GM18861 (cell line): ENCODE measurements at regions not wholly inside any gene's neighbourhood (a gene's known extent, or its start where the extent isn't known, plus 50 kb on each side); places are given as distances from the start of the nearest gene placed in this dataset.

Experiments
- ATAC-seq: cut with Tn5 transposase; IDR thresholded peaks from one replicate; pipeline ENCODE4 v1.9.1; 2021; ENCODE audit not compliant: unreplicated experiment

DNA sequence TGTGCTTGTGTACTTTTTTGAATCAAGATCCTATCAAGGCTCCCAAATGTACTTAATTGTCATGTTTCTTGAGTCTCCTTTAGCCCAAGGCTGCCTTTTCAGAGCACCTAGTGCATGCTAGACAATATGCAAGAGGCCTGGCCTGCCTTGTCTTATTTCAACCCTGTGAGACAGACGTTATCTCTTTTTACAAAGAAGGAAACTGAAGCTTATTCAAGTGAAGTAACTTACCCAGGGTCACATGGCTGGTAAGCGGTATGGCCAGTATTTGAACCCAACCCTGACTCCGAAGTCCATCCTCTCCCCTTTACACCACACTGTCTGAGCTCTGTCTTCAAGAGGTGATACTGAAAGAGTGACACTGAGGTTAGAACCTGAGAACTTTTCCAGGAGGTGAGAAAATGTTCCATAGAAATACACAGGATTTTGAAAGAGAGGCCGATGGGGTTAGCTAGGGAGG, 505.1 kb downstream of the FOXO1 start:
- ATAC-seq: no peak

DNA sequence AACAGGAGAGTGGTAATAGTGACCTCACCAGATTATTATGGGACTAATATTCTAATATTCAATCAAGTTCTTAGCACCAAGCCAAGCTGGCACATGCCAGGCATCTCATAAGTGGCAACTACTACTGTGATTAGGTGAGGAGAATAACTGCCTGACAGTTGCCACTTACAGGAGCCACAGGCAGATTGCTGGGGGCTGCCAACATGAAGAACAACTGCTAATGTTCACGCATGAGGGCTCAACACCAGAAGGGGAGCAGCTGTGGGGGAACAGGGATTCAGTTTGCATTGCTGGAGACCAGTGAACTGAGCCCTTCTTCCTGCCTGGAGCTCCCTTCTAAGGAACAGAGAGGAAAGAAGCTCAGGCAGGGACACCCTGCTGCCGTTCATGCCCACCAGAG, 504.5 kb downstream of the FOXO1 start:
- no peak for ATAC-seq

DNA sequence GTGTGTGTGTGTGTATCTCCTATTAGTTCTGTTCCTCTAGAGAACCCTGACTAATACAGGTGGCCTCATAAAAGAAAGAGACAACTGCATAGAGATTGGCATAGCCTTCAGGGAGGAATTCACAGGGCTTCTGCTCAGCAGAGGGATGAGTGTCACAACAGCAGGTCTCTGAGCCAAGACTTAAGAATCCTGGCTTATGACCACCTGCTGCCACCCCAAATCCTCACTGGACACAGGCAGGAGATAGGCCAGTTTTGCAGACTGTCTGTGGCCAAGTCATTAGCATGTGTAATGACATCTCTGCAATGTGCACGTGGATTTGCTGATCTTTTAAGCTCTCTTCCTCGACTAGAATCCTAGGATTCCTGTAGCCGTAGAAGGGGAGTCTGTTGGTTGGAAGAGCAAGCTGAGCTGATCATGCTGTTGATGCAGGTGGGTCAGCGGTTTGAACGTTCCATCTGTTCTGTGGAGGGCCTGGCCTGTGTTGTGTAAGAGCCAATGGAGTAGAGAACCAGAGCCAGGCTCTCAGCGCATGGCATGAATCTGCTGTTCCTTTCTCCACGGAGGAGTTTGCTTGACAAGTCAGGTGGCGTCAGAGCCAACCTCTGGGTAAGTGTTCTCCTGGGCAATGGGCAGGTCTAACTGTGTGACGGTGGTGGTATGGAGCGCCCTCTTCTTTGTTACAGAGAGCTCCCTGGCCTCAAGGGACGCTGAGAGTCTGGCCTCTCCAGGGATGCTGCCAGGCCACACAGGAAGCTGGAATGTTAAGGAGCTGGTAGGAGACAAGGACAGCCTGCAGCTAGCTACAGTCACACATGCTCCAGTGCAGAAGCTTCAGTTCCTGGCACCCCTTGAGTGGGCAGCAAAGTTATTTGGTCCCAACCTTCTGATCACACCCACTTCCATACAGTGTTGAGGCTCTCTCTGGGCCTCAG, 503.1 kb downstream of the FOXO1 start:
- no peak for ATAC-seq

DNA sequence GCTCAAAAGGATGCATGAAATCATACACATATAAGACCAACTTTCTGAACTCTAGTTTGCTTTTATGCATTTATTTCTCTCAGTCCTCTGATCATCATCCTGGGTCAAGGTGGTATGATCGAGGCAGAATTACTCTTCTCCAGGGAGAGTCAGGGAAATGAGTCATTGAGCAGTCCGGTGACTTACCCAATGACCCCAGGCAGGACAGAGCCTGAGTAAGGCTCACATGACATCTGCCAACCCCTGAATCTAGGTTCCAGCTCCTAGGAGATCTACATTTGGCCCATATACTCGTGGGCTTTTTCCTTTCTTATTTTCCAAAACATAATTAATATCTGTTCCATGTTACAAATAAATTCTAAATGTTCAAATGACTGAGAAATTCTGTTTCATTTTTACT, 502.3 kb downstream of the FOXO1 start:
- no peak for ATAC-seq

DNA sequence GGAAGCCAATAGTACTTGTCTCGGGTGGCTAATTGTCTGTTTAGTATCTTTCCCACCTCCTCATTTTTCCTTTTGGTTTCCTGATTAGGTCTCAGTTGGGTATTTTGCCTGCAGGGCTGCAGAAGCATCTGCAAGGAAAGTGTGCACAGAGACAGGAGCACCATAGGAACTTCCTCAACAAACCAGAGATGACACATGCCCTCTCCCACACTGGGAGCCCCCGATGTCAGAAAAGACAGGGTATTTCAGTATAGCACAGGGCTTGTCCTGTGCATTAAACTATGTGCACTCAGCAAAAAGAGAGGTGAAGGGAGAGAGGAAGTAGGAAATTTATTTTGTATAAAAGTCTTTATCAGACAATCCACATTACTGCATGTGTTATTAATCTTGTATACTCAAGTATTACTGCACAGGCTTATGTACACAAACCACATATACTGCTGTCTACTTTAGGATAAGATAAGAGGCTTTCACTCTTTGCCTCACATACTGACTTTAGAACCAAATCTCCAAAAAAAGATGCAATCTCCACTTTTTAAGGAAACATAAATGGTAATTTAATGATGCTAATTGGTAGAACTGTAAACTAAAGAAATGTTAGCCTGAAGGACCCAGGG, 501.0 kb downstream of the FOXO1 start:
- ATAC-seq: no peak

DNA sequence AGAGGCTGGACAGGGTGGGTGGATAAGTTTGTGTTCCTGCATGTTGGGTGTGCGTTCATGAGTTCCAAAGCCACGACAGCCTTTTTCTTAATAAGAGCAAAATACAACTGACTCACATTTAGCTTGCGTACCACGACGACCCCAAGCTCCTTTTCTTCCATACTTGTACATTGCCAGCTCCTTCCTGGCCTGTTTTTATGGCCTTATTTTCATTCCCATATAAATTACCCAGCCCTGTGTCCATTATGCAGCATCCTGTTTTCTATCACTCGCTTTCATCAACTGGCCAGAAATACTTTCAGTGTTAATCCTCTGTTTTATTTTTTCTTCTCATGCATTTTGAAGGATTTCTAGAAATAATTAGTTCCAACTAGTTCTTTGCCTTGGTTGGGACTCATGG, 499.1 kb downstream of the FOXO1 start:
- no peak for ATAC-seq

DNA sequence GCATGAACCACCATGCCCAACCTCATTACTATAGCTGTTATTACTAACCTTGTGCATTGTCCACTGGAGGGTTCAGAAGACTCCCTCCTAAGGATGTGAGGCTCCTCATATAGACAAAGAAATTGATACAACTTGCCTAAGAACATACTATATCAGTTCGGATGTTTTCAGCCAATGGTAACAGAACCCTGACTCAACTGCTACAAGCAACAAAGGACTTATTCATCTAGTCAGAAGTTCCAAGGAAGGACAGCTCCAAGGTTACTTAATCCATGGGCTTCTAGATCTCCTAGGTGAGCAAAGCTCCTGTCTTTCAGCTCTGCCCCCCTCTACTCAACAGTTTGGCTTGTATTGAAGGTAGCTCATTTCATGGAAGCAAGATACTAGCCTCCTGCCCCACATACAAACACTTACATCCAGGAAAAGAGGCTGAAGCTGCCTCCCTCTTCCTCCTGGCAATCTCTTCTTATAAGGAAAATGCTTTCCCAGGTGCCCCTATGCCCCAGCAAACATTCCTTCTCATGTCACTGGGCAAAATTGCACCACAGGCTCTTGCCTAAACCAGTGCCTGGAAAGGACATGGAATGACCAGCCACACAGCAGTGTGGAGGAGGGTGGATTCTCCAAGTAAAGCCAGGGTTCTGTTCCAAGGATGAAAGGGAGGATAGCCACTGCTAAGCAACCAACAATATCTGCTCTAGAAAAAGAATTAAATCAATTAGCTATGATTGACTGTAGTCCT, 497.8 kb downstream of the FOXO1 start:
- ATAC-seq: no peak

DNA sequence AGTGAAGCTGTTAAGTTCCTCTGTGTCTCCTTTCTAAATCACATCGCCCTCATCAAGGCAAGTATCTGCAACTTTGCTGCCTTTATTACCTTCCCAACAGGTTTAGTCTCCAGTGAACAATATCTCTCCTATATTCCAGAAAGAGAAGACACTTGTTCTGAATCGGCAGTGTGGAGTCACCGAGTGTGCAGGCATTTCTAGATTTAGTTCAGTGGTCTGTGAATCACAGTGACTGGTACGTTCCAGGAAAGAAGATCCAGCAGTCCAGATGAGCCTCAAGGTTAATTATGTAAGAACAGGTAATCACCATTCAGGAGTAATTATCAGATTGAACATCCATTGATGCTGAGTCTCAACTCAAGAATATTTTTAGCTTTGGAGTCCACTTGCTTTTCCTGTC, 497.0 kb downstream of the FOXO1 start:
- no peak for ATAC-seq

DNA sequence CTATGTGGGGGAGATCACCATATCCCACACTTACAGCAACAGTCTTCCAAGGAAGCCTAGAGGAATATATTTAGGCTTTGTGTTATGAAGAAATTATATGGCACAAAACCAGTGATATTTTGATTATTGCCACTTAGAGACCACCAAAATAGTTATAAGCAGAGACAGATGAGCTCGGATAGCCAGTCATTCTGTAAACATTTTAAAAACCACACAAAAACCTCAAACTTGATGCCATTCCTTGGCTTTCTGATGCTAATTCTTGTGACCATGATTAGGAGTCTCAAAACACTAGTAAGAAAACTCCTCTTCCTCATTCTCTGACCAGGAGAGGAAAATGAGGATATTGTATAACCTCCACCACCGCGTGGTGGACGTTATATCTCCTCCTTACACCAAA, 496.4 kb downstream of the FOXO1 start:
- ATAC-seq: no peak

DNA sequence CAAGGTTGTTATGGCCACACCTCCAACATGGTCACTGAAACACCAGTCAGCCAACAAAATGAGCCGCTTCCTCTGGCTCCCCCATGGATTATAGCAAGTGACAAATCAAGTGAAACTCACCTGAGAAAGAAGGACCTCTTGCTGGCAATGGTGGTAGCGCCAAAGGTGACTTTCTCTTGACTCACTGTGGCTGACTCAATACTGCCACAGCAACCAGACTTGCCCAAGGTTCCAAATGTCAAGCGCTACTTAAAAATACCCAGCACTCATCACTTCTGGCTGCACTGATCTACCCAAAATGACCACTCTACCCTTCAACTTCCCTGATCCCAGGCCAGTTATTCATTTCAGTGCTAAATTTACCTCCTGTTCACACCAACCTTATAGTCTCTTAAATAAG, 495.5 kb downstream of the FOXO1 start:
- ATAC-seq: no peak

DNA sequence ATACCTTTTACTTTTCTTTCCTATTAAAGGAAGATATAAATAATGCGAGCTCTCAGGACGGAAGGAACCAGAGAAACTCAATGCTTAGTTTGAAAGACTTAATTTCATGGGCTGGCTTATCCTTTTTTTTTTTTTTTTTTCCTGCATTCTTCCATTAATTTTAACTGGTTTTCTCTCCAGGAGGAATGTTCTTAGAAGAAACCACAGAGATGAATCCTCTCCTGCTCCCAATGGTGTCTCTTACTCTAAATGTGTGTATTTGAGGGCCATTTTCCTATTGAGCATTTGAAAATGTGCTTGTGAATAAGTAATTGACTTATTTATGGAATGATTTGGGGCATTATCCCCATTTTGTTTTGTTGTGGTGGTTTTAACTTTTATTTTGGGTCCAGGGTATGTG, 494.9 kb downstream of the FOXO1 start:
- no peak for ATAC-seq

DNA sequence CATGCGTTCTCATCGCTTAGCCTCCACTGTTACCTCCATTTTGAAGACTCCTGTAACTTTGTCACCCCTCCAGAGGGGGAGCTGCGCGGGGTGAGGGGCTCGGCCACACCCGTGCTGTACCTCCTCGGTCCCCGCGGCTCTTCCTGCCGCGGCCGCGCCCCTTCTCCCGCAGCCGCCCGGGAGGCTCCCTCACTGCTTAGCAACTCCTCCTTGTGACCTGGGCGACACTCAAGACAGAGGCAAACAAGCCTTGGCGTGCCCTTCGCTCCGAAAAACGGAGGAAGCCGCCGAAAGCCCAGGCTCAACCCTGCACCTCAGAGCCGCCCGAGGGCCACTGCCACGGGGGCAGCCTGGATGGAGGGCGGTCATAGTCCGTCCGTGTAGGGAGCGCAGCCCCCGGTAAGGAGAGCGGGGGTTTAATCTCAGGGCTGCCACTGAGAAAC, 494.3 kb downstream of the FOXO1 start:
- ATAC-seq: no peak

DNA sequence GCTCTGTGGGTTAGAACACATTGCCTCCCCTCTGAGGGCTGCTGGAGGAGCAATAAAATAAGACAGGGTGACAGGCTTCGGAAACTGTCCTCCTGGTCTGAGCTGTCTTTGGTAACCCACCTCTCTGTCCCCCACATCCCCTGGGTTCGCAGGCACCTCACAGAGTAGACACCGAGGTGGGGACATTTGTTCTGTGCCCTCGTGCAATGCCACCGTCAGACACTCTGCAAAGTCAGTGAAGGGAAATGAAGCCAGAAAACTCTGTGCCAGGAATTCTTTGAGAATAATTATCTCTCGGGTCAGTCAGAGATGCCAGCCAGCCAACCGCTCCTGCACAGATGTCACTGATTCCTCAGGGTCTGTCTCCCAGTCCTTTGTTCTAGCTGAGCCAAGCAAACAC, 493.6 kb downstream of the FOXO1 start:
- no peak for ATAC-seq

DNA sequence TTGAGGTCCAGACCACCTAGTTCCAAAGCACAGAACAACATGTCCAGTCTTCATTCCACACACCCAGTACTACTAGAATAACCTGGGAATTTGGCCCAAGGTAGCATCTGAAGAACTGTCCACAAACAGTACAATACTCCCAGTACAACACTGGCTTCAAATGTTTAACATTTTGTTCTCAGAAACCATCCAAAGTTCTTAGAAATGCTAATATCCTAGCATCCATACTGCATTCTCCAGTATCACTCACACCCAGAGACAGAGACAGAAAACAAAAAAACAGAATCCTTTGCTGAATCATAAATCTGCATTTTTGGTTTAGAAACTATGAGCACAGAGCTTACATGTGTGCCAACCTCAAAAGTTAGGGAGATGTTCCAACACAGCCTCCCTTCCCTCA, 490.8 kb downstream of the FOXO1 start:
- no peak for ATAC-seq

DNA sequence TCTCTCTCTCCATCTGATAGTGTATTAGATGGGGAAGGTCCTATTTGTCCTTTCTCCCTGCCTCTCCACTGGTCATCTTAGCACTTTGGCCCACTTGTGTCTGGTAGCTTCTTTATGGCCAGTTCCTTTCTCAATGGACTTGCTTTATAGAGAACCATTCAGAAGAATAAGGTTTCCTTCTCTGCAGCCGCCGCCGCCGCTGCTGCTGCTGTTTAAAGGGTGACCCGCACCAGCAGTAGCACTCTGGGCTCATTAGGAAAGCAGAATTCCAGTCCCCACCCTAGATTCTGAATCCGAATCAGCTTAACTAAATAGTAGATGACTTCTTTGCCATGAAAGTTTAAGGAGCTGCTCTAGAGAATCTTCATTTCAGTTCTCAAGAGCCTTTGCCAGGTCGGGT, 490.2 kb downstream of the FOXO1 start:
- ATAC-seq: no peak

DNA sequence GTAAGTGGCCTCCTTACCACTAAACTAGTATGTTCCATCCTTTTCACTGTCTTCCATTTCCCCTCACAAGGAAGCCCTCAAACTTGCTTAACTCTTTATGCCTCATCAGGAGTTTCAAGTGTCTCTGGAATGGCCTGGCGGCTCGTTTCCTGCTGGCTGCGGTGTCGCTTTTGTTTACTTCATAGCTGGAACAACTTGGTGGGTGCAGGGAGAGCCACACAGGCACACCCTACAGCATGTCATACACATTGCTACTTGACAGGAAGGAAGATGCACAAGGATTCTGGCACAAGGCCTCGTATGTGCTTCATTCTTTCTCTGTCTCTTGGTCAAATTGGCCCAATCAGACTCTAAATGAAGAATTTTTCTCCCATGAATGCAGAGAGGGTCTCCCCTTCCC, 488.3 kb downstream of the FOXO1 start:
- no peak for ATAC-seq

DNA sequence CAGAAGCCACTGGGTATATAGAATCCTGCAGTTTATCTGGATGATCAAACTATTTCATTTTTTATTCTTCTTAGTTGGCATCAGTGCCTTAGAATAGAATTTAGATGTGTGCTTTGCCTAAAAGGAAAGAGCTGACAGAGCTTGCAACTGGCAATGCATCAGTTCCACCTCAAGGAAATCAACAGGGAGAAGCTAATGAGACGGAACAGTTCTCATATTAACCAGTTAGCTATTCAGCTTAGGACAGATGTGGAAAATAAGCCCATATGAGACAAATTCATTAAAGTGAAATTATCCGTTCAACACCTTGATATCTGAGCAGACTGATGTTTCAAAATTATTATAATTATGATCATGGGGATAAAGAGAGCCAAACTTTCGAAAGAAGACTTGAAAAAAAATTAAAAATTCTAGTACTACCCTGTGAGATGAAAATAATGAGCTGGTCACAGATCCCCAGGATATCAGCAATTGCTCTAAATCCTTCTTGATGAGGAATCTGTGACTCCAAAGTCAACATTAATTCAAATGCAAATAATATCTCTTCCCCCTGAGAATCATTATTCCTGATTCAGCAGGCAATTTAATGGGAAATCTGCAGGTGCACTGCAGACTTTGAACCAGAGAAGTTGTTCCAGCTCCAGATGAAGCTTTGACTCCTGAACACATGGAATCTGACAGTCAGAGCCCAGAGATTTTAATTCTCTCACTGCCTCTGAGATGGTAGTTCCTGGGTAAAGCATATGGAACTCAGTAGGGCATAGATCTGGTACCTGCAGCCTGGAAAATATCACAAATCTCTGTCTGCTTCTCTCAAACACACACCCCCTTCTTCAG, 486.8 kb downstream of the FOXO1 start:
- ATAC-seq: no peak

DNA sequence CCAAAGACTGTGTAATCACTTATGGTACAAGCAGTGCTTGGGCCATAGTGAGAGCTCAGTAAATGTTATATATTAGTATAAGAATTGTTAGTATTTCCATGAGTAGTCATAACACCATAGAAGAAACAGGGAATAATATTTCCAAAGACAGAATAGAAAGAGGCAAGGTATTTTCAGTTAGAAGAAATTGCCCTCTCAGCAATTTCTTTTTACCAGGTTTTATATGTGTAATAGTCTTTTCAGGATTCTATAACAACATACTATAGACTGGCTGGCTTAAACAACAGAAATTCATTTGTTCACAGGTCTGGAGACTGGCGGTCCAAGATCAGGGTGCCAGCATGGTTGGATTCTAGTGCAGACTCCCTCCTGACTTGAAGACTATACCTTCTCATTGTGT, 485.7 kb downstream of the FOXO1 start:
- no peak for ATAC-seq

DNA sequence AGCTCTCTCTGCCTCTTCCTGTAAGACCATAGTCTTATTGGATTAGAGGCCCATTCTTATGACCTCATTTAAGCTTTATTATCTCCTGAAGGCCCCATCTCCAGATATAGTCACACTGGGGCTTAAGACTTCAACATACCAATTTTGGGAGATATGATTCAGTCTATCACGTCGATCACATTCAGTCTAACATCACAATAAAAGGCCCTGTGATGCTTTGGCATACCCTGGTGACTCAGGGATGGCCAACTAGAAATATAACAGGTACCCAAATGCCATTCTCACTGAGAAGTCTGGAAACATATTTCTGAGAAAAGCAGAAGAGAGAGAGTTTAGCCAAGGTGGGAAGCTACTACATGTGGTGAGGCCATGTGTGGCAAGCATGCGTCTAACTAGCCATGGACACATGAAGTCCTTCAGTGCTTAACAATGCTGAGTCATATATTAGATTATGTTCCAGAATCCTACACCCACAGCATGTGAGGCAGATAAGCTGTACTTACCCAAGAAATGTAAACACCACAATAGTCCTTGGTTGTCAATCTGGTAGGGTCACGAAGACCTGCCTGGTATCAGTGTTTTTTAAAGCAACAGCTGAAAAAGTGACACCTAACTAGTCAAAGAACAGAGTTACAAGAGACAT, 485.1 kb downstream of the FOXO1 start:
- no peak for ATAC-seq

DNA sequence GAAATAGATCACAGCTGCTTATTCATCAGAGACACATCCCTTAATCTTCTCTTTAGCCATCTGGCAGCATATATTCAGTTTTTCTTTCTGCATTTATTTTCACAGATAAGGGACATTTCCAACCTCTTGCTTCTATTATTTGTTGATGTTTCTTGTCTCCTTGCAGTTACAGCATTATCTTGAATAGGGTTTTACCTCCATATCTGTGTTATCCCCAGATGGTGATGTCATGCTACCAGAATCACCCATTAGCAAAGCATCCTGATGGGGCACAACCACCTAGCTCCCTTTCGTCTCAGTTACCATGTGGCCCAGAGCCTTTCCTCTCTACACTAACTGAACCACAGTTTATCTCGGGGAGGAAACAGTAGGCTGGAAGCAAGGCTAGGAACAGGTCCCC, 483.9 kb downstream of the FOXO1 start:
- ATAC-seq: no peak
